ENCODE measurements at regions not wholly inside any gene's neighbourhood (a gene's known extent, or its start where the extent isn't known, plus 50 kb on each side); places are given as distances from the start of the nearest gene placed in this dataset.

GRCh38 chr6:156519940-156520339 lies 257.2 kb upstream of the ARID1B start:
- H3K27me3 ChIP-seq (ENCODE audit: control insufficient read depth, insufficient read depth, low read length) = no peaks in the 10 kb centered on the region
- no peak overlapping the region for H3K4me3 ChIP-seq (ENCODE audit: low read depth, low read length)
- FAIRE-seq = no peak
- DNase-seq (ENCODE audit: low read depth) = no peak
- no peaks in the 10 kb centered on the region for H3K36me3 ChIP-seq (ENCODE audit: control insufficient read depth, insufficient read depth, low read length)
- no peak for TF ChIP-seq CTCF (IDR thresholded peaks at IDR 0.05; ENCODE audit: insufficient read depth, low read length, severe bottlenecking)

- DNase-seq (ENCODE audit: low read depth) = no peak
- no peaks in the 10 kb centered on the region for H3K27me3 ChIP-seq (ENCODE audit: control insufficient read depth, insufficient read depth, low read length)
- H3K36me3 ChIP-seq (ENCODE audit: control insufficient read depth, insufficient read depth, low read length) = no peaks in the 10 kb centered on the region
- no peak for TF ChIP-seq CTCF (IDR thresholded peaks at IDR 0.05; ENCODE audit: insufficient read depth, low read length, severe bottlenecking)
- no peak overlapping the region for H3K4me3 ChIP-seq (ENCODE audit: low read depth, low read length)
- no peak for FAIRE-seq
Observed at GRCh38 chr6:156517088-156517487, 260.1 kb upstream of the ARID1B start.

GRCh38 chr6:156515242-156515641 lies 261.9 kb upstream of the ARID1B start:
- no peak for FAIRE-seq
- Histone ChIP-seq H3K27me3 (ENCODE audit: control insufficient read depth, insufficient read depth, low read length) (no peaks in the 10 kb centered on the region), H3K36me3 (ENCODE audit: control insufficient read depth, insufficient read depth, low read length) (no peaks in the 10 kb centered on the region), H3K4me3 (ENCODE audit: low read depth, low read length) (no peak overlapping the region)
- no peak for DNase-seq (ENCODE audit: low read depth)
- no peak for TF ChIP-seq CTCF (IDR thresholded peaks at IDR 0.05; ENCODE audit: insufficient read depth, low read length, severe bottlenecking)

GRCh38 chr6:156513504-156513903 lies 263.7 kb upstream of the ARID1B start:
- Histone ChIP-seq H3K4me3 (ENCODE audit: low read depth, low read length) (no peak overlapping the region), H3K36me3 (ENCODE audit: control insufficient read depth, insufficient read depth, low read length) (no peaks in the 10 kb centered on the region), H3K27me3 (ENCODE audit: control insufficient read depth, insufficient read depth, low read length) (no peaks in the 10 kb centered on the region)
- FAIRE-seq (no peak), DNase-seq (ENCODE audit: low read depth) (no peak)
- no peak for TF ChIP-seq CTCF (IDR thresholded peaks at IDR 0.05; ENCODE audit: insufficient read depth, low read length, severe bottlenecking)

- no peak for TF ChIP-seq CTCF (IDR thresholded peaks at IDR 0.05; ENCODE audit: insufficient read depth, low read length, severe bottlenecking)
- no peak for DNase-seq (ENCODE audit: low read depth)
- FAIRE-seq = no peak
- Histone ChIP-seq H3K27me3 (ENCODE audit: control insufficient read depth, insufficient read depth, low read length) (no peaks in the 10 kb centered on the region), H3K36me3 (ENCODE audit: control insufficient read depth, insufficient read depth, low read length) (no peaks in the 10 kb centered on the region), H3K4me3 (ENCODE audit: low read depth, low read length) (no peak overlapping the region)
Observed at GRCh38 chr6:156511570-156511969, 265.6 kb upstream of the ARID1B start.

- no peak for FAIRE-seq
- Histone ChIP-seq H3K27me3 (ENCODE audit: control insufficient read depth, insufficient read depth, low read length) (no peaks in the 10 kb centered on the region), H3K4me3 (ENCODE audit: low read depth, low read length) (no peak overlapping the region), H3K36me3 (ENCODE audit: control insufficient read depth, insufficient read depth, low read length) (no peaks in the 10 kb centered on the region)
- TF ChIP-seq CTCF (IDR thresholded peaks at IDR 0.05; ENCODE audit: insufficient read depth, low read length, severe bottlenecking) = no peak
- no peak for DNase-seq (ENCODE audit: low read depth)
Observed at GRCh38 chr6:156511051-156511450, 266.1 kb upstream of the ARID1B start.
